ENCODE measurements at regions not wholly inside any gene's neighbourhood (a gene's known extent, or its start where the extent isn't known, plus 50 kb on each side); places are given as distances from the start of the nearest gene placed in this dataset.

DNA sequence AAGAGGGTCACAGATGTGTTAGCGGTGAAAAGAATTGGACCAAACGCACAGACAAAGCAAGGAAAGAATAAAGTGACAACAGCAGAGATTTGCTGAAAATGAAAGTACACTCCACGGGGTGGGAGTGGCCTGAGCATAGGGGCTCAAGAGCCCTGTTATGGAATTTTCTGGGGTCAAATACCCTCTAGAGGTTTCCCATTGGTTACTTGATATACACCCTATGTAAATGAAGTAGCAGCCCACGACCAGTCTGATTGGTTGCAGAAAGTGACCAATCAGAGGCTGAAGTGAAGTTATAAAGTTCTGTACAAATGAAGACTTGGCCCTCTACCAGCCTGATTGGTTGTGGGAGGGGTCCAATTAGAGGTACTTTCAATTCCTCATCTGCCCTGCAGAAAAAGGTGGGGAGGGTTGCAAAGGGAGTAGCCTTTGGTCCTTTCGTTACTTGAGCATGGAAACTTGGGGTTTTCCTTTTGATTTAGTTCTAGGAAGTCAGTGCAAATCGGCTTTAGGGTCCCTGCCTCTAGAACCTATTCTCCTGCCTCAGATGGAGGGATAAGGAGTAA is 125.6 kb upstream of the PRPS1L1 start:
- no peak for DNase-seq

DNA sequence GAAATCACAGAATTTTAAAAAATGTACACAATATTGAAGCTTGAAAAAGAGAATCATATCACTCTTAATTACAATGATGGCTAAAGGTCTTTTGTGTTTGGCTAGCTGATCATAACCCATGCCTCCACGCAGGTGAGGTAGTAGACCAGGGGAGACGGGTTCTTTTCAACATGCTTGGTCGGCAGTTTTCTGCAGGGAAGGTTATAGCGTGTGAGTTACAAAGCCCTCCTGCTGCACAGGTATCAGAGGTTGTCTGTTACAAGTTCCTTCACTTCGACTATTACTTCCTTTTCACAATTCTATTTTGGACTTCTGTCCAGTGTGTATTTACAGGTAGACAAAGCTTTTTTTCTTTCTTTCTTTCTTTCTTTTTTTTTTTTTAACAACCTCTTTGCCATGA is 127.1 kb upstream of the PRPS1L1 start:
- DNase-seq, result no peak

DNA sequence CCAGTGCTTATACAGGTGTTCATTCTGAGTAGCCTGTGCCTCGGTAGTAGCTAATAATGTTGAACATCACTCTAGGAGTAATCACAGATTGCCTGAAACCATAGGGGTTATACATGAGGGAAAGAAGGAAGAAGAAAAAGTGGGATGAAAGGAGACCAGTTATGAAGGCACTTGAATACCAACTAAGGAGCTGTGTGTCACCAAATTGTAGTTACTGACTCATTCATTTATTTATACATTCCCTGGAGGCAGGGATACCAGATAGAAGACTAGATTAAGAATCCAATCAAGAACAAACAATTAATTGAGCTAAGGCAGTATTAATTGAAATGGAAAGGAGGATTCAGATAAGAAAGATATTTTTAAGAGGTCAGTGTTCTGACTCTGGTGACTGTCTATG is 129.6 kb upstream of the PRPS1L1 start:
- no peak for DNase-seq

DNA sequence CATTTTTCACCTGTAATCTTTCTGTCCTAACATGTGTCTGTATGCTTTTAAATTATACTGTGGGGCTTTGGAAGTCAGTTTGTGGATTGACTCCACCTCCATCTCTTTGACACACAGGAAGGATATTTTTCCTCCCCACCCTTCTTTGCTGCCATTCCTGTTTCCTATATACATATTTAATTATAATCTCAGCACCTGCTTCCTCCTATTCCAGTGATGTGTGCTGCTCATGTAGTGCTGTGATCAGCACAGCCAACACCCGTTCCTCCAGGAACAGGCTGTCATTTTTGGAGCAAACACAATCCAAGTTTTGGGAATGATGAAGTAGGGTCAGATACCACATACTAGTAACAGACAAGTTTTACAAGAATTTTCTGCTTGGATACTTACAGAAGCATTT is 135.0 kb upstream of the PRPS1L1 start:
- no peak for DNase-seq

DNA sequence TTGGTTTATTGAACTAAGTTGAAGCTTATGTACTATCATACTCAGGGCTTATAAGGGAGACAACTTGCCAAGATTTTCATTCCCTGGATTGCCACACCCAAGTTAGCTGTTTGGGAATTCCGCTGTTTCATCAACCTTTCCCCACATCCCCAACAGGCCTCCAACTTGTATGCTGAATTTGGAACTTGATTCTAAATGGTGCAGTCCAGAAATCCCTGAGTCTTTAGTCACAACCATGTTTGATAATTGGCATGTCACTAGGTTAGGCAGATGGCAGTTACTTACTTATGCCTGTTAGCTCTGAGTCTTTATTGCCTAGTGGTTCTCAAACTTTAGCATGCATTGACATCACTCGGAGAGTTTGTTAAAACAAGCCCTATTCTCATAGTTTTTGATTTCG is 135.4 kb upstream of the PRPS1L1 start:
- no peak for DNase-seq

DNA sequence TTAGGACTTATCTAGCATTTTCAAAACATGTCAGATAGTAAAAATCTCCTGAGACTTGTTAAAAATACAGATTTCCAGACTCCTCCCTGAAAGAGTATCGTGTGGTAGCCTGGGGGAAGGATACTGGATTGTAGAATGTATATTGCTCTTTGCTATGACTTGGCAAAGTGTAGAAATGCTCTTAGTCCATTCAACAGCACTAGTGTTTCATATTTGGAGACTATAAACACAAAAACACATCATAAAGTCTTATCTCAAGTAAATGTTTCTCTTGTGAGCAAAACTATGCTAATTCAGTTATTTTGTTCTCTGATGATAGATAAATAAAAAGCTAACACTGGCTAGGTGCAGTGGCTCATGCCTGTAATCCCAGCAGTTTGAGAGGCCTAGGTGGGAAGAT is 137.5 kb upstream of the PRPS1L1 start:
- no peak for DNase-seq

DNA sequence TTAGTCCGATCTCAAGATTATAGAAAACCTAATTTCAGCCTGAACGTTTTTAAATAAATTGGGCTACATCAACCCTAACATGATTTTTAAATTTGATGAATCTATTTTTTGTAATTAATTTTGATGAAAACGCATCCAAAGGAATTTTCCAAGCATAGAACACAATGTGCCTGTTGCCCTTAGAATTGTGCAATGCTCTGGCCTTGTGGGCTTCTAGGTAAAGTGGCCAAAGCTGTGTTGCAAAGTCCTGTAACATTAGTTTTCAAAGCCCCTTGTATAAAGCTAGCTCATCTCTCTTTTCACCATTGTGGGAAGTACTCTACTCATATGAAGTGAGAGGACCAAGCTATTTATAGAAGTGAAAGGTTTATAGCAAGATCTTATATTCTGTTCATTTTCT is 138.4 kb upstream of the PRPS1L1 start:
- DNase-seq, result no peak

DNA sequence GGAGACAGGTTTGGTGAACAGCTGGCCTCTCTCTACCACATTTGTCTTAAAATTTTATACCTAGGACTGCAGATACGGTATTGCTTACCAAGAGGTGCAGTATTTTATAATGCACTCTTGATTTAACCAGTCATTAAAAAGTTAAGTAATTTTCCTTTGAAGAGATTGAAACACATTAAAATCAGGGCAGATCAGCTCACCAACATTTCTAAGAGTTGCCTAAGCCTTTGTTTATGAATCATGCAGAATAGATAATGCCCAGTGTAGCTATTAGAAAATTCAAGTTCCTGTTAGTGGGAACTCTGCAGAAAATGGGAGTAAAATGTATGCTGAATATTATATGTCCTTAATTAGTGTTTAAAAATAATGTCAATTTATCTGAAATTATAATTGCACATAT is 140.2 kb upstream of the PRPS1L1 start:
- DNase-seq, result no peak

DNA sequence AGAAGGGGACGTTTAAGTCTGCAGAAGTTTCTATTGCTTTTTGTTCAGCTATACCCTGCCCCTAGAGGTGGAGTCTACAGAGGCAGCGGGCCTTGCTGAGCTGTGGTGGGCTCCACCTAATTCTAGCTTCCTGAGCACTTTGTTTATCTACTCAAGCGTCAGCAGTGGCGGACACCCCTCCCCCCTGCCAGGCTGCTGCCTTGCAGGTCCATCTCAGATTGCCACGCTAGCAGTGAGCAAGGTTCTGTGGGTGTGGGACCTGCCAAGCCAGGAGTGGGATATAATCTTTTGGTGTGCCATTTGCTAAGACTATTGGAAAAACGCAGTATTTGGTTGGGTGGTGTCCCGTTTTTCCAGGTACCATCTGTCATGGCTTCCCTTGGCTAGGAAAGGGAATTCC is 147.3 kb upstream of the PRPS1L1 start:
- peak; percentile 3 to 33 for DNase-seq

DNA sequence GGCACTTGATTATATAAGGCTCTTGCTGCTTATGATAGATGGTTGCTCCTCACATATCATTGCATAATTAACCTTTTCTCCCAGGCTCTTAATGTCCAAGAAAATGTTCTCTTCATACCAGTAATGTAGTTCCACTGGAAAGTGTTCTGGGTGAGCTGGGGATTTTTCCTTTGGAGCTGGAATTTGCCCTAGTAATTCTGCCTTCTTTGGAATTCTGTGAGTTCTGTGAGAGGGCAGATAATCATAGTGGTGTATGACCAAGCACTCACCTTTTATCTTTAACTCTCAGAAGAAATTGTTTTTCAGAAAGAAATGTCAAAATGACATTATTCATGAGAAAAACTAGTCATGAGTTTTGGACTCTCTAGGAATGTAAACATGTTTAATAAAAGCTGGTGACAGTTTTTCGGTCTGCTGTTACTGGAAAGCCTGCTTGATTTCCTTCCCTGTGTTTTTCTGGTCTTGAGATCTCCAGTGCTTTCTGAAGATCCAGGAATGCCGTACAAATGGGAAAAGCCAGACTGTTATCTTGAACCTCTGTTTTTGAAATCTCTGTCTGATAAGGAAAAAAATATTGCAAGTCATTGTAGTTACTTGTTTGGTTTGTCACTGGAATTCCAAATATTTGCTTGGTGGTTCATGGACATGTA is 148.3 kb upstream of the PRPS1L1 start:
- DNase-seq, result no peak

DNA sequence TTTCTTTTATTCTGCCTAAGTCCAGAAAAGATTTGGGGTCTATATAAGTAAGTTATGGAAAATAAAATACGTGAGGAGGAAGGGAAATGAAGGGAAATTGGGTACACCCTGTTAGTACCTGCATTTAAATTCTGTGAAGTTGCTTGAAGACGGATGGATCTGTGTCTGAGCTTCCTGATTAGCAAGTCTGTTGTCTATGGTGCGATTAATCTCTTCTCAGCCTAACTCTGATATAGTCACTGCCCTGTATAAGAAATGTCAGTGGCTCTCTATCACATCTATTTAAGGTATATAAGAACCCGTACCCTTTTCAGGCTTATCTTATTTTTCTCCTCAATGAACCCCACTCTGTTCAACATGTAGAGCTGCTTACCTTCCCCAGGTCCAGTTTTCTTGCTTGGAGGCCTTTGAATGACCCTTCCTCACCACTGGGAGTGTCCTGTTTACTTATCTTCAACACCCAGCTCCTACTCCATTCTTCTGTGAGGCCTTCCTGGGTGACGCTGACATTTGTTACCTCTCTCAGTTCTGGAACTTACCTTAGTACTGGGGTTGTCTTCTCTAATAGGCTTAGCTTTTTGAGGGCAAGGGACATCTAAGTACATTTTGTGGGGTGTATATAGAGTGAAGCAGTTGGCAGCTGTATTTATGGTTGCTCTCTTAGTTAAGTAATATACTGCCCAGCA is 149.6 kb upstream of the PRPS1L1 start:
- DNase-seq, result no peak

DNA sequence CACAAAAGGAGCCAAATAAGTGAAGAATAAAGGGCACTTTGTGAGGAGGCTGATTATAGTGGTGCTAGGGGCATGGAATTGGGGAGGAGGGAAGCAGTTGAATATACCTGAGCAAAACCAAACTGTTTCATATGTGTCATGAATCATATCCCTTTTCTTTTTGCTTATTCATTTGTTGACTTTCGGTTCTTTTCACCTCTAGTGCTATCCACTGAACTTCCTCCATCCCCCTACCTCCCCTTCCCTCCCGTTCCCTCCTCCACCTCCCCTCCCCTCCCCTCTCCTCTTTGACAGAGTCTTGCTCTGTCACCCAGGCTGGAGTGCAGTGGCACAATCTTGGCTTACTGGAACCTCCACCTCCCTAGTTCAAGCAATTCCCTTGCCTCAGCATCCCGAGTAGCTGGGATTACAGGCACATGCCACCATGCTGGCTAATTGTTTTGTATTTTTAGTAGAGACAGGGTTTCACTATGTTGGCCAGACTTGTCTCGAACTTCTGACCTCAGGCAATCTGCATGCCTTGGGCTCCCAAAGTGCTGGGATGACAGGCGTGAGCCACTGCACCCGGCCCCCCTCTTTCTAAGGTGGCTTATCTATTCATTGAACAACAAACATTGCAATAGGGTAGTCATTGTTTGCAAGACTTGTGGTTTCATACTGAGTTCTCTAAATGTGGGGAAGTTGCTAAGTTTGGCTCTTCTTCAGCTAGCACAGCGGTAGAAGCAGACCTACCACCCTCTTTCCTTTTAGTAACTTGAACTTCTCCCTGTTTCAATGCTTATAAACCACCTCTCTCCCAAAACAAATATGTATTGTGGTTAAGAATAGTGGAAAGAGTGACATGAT is 150.4 kb upstream of the PRPS1L1 start:
- DNase-seq, result peak; percentile 16 to 29

DNA sequence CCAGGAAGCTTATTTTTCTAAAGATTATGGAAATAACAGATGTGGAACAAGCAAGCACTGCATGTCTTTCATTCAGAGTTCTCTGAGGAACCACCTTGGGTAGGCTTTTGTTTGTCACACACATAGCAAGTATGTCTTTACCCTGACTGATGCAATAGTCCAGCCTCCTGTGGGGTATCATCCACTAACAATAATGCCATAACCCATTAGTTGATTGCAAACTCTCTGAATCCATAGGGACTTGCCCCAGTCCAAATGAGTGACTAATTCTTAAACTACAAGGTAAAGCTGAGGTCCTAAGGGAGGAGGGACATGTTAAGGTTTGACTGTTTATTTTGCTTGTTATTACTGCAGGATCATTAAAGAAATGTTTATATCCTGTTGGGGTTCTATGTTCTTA is 151.4 kb upstream of the PRPS1L1 start:
- DNase-seq, result no peak

DNA sequence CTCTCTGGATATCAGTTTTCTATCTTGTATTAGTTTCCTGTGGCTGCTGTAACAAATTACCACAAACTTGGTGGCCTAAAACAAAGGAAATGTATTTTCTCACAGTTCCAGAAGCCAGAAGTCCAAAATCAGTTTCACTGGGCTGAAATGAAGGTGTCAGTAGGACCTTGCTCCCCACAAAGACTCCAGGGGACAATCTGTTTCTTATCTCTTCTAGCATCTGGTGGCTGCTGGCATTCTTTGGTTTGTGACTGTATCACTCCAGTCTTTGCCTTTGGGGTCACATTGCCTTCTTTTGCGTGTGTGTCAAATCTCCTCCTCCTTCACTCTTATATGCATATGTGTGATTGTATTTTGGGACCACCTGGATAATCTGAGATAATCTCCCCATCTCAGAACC is 153.0 kb upstream of the PRPS1L1 start:
- DNase-seq, result no peak

DNA sequence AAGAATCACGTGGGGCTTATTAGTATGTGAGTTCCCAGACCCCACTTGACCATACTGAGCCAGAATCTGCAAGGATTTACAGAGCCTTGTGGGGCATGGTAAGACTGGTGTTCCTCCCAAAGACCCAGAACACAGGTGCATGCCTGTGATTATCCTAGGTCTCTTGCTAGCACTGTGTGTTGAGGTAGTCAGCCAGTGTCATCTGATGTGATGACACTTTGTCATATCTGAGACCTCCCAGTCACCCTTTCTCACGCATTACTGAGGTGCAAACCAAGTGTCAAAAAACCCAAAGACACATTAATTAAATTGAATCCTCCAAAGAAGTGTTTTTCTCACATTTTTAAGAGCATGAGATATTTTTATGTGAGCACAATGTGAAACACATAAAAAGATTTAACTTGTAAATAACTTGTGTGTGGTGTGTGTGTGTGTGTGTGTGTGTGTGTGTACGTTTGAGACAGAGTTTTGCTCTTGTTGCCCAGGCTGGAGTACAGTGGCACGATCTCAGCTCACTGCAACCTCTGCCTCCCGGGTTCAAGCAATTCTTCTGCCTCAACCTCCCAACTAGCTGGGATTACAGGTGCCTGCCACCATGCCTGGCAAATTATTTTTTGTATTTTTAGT is 162.0 kb upstream of the PRPS1L1 start:
- peak in 1 of 2 donors; percentile 6 for DNase-seq

DNA sequence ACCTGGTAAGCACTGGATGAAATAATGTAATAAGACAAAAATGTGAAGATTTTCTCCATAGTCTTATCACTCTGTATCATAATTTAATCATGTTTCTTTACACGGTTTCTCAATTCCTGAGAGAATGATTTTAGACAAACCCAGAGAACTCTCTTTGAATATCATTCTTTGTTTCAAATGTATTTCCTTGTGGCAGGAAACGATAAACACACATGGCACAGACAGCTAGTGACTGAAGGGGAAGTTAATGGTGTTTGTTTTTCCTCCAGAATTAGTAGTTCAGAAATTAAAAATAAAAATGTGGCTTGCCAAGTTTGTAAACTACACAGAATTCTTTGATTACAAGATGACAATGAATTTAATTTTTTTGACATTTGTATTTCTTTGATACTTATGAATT is 163.7 kb upstream of the PRPS1L1 start:
- no peak for DNase-seq

DNA sequence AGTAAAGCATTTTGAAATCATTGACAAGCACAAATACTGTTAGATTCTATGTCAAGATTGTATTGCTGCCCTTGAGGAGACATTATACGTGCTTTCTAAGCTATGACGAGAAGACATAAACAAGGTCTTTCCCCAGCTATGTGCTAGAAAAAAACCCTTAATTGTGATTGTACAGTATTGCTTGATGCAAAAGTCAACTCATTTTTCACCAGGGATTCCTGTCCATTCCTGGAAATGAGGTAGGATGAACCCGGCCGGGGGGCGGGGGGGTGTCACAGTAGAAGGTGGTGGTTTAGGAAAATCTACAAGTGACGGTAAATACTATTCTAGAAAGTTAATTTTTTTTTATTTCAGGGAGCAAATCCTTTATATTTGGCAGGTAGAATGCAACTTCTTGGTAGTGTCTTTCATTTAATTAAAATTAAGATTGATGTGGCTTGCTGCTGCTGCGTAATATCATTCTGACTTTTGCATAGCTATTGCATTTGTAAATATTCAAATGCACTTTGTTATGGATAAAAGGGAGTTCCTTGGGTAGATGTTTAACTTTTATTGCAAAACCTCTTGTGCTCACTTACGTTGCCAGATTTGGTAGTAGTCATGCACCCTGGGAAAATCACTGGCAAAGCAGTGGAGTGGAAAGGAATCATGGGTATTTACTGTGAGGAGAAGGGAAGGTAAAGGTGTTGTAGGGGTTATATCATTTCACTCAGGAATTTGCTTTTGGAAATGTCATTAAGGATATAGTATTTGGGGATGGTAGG is 164.4 kb upstream of the PRPS1L1 start:
- DNase-seq, result no peak

DNA sequence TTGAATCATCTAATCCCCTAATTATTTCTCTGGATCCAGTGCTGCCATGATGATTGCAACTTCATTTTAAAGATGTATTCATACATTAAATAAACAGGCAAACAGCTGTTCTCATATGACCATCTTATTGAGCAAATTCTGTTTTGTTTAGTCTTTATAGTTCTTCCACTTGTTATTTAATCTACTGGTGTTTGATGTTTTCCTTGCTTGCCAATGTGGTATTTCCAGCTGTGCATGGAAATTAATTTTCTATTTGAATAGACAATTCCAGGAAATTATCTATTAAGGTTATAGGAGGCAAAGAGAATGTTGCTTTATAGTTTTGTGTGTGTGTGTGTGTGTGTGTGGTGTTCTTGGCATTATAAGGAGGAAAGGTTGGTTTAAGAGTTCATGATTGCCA is 167.0 kb upstream of the PRPS1L1 start:
- no peak for DNase-seq

DNA sequence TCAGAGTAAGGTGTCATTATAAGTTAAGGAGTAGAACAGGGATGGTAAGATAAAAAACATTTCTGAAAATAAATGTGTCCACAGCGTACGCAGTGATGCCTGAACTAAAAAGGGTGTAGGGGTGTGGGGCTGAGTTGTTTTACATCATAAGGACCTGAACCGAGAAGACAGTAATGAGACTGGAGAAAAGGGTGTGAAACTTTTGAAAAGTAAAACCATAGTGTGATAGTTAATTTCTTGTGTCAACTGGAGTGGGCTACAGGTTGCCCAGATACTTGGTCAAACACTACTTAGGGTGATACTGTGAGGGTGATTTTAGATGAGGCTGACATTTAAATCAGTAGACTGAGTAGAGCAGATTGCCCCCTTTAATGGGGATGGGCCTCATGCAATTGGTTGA is 169.0 kb upstream of the PRPS1L1 start:
- DNase-seq, result no peak

DNA sequence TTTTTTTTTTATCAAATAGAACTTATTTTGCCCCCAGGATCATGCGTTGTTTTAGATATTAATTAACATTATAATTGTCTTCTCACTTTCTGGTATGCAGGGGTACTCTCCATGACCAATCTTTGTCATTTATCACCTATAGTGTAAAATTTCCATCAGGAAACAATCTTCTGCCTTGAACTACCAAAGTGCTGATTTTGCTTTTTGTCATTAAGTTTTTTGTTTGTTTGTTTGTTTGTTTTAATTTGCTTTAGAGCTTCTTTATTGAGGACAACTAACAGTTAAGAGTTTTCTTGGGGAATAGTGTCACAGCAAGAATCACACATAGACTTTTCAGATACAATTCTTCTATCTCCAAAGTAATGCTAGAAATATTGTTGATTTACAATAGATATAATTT is 171.2 kb upstream of the PRPS1L1 start:
- DNase-seq, result no peak

DNA sequence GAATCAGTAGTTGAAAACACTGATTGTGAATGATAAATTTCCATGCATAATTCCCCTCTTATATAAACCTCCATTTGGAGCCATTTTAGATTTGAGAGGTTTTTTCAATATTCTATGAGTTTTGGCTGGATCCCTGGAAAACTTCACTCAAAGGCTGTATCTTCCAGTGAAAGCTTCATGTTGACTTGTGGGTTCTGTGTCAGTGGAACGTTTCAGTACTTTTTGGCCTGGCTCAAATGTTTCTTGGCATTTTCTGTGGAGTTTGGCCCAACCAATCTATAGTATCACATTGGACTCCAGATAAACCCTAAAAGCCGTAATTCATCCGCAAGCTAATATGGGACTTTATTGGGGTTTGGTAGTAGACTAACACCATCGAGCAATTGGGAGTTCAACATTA is 172.6 kb upstream of the PRPS1L1 start:
- DNase-seq, result no peak

DNA sequence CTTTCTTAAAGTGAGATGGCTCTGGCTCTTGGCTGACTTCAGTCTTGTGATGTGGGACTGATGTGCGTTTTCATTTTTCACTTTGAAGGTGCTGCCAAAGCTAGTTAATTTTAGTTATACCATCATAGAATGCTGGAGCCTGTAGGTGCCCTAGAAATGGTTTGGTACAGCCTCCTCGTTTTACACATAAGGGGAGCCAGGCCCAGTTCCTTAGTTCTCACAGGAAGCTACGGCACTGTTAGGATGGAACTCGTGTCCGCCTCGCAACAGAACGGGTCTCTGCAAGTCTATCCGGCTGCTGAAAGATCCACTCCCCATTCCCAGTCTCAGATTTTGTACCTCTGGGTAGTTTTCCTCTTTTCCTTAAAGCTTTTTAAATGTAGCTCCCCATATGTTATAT is 173.2 kb upstream of the PRPS1L1 start:
- DNase-seq, result no peak

DNA sequence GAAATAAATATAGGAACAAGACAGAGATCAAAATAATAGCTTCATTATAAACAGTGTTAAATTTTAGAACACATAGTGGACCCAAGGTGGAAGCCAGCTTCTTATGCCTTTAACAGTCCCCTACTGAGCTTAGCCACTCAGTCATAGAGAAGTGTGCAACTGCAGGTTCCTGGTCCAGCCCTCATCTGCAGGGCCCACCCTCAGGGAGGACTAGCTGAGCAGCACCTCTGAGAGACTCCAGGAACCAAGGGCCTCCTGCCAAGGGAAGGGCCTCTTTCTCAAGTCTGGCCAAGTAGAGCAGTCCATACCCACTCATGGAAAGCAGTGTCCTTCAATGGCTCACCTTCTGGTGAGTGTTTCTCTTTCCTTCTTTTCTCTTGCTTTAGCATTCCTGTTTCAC is 173.7 kb upstream of the PRPS1L1 start:
- no peak for DNase-seq

All from CD4-positive, alpha-beta T cell treated with Interleukin-4 for 1 hour (primary cell).